T47D (cell line): ENCODE measurements at regions not wholly inside any gene's neighbourhood (a gene's known extent, or its start where the extent isn't known, plus 50 kb on each side); places are given as distances from the start of the nearest gene placed in this dataset.
A peak's percentile ranks its signal among the peaks of the same experiment; 100 is the strongest.

Source experiments
- DNase-seq, 2 experiments: peaks; one replicate each; pipeline versions ENCODE4 v3.0.0 to v3.0.0-alpha.2; 2011 to 2012; ENCODE audit warnings: low read depth in 1 of 2, low spot score in 1 of 2
- JUND ChIP-seq: IDR thresholded peaks from 2 replicates; pipeline ENCODE4 v1.6.1; 2012; ENCODE audit warnings: low read depth
- in situ Hi-C: cut with HindIII; loops from 2 replicates; pipeline ENCODE4 v1.10.0; 2016; ENCODE audit warnings: low sequenced_read_pairs, low pct_unique_long_range_greater_than_20kb

DNA sequence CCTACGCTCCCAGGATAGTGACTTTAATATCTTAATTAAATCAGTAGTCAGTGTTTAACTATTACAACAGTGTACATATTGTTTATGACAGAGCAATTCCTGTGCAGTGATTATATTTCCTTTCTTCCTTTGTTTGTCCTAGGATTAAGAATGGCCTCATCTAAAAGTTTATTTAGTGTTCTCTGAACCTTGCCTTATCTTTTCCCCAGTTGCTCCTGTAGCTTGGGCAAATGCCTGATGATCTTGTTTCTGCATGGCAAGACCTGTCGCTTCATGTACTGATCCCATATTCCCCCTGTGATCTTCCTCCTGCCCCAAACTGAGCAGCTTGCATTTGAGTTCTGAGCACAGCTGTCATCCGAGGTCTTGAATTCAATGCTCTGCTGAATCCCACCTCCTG is 69.1 kb upstream of the STUM start:
- in situ Hi-C loops: no loop called here
- DNase-seq: peak in 1 of 2 experiments; percentile 52
- no peak for TF ChIP-seq JUND

GRCh38 chr1:226480461-226480860 is 68.1 kb upstream of the STUM start:
- TF ChIP-seq JUND: no peak
- DNase-seq: no peak
- in situ Hi-C loops: no loop called here

DNA sequence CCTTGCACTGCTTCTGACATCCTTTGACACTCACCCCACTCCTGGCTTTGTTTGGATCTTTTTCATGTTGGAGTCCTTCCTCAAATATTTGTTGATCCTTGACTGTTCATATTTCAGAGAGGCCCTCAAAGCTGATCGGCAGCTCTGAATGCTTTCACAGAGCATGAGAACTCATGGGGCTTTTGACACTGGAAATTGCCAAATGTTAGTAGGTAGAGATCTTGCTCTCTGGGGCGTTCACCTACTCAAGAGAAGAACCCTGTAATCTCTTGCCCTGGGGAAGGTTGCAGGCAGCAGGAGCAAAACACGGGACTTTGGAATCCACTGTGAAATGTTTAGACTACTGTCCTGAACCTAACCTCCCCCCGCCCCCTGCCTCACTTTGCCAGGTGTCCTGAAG is 67.4 kb upstream of the STUM start:
- in situ Hi-C loops: no loop called here
- peak in 1 of 2 experiments; percentile 20 for DNase-seq
- TF ChIP-seq JUND: no peak

DNA sequence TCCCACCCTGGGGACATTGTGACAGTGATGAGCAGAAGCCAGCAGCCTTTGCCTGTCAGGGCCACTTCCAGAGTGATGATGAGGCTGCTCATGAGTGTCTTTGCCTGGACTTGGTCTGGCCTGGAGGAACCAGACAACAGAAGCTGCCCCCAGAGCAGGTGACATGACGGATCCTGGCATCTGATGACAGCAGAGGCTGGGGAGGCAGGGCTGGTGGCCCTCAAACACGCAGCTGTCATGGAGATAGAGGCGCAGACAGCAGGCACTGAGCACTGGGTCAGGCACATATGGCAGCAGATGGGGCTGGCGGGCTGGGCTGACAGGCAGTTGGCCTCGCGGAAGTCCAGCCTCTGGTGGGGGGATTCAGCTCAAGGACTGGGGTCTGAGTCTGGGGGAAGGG is 66.4 kb upstream of the STUM start:
- DNase-seq: no peak
- TF ChIP-seq JUND: no peak
- in situ Hi-C loops: no loop called here

GRCh38 chr1:226482975-226483700 is 65.4 kb upstream of the STUM start:
- DNase-seq: no peak
- in situ Hi-C loops: no loop called here
- TF ChIP-seq JUND: no peak

DNA sequence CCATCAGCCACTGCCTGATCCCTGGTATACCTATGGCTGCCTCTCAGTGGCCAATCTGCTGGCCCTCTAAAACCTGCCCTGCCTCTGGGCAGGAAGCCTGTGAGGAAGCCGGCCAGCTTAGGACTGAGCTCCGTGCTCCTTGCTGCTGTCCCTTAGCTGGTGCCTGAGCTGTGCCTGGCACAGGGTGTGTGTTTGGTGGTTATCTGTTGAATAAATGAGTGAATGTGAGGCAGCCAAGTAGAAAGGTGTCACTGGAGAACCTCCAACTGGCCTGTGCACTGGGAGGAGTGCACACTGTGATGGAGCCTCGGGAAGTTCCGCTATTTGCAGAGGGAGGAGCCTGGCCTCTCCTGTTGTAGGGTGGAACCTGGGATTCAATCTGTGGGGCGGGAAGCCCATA is 63.4 kb upstream of the STUM start:
- no peak for TF ChIP-seq JUND
- peak in 1 of 2 experiments; percentile 46 for DNase-seq
- in situ Hi-C loops: no loop called here

DNA sequence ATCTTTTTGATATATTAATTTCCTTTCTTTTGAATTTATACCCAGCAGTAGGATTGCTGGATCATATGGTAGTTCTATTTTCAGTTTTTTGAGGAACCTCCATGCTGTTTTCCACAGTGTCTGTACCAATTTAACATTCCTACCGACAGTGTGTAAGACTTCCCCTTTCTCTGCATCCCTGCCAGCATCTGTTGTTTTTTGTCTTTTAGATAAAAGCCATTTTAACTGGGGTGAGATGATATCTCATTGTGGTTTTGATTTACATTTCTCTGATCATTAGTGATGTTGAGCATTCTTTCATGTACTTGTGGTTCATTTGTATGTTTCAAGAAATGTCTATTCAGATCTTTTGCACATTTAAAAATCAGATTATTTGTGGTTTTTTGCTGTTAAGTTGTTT is 62.4 kb upstream of the STUM start:
- no peak for TF ChIP-seq JUND
- in situ Hi-C loops: no loop called here
- no peak for DNase-seq

GRCh38 chr1:226487921-226488320 is 60.6 kb upstream of the STUM start:
- in situ Hi-C loops: no loop called here
- TF ChIP-seq JUND: no peak
- peak in 1 of 2 experiments; percentile 12 for DNase-seq

DNA sequence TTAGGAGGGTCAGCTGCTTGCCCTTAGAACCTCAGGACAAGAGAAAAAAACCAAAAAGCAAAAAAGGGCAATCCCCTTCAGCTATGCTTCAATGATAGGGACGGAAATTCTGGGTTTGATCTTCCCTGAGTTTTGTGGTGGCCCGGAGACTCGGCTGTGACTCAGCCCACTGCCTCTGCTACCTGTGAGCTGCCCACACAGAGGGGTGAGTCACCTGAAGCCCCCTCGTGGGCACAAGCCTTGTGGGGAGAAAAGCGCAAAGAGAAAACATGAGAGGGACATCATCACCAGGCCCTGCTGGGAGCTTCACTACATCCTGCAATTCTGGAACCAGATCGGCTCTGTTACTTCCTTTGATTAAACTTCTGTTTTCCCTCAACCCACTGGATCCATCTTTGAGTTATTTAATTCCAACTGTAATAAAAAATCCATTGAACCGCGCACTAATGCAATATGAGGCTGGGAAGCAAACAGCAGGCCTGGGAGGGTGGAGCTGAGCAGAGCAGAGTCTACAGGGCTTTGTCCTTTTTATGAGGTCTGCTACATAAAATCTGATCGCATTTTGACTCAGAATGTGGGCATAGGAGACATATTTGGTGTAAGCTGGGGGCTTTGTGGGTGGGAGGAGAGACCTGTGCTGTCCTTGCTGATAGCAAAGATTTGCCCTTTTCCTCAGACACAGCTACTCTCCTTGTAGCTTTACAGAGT is 58.7 kb upstream of the STUM start:
- in situ Hi-C loops: no loop called here
- no peak for TF ChIP-seq JUND
- no peak for DNase-seq

GRCh38 chr1:226490426-226490809 is 58.1 kb upstream of the STUM start:
- no peak for TF ChIP-seq JUND

DNA sequence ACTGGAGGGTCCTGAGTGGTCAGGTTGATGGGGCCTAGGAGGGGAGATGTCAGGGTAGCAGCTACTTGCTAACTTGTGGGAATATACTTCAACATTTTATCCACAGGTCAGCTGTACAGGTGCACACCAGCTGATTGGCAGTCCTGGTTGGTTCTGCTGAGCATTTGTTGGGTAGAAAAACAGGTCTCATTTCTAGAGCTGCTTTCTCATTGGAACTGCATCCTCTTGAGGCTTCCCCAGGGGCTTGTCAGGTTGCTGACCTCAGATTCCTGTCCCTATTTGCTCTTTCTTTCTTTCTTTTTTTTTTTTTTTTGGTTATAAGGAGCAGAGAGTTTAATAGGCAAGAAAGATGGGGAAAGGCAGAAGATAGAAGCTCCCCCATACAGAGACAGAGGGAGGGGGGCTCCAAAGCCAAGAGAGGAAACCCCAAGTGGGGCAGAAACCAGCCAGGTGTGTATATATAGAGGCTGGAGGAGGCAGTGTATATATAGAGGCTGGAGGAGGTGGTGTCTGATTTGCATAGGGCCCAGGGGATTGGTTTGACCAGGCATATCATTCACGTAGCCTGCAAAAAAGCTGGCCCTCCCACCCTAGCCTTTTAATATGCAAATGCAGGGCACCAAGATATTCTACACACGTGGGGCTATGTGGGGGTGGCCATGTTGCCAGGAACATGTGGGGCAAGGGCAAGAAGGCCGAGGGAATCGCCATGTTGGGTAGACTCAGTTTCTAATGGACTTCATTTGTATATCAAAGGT is 57.3 kb upstream of the STUM start:
- in situ Hi-C loops: no loop called here
- DNase-seq: peak in 1 of 2 experiments; percentile 20
- TF ChIP-seq JUND: no peak

More at GRCh38 chr1:226490426-226490809, 58.1 kb upstream of the STUM start:
- in situ Hi-C loops: no loop called here
- no peak for DNase-seq

DNA sequence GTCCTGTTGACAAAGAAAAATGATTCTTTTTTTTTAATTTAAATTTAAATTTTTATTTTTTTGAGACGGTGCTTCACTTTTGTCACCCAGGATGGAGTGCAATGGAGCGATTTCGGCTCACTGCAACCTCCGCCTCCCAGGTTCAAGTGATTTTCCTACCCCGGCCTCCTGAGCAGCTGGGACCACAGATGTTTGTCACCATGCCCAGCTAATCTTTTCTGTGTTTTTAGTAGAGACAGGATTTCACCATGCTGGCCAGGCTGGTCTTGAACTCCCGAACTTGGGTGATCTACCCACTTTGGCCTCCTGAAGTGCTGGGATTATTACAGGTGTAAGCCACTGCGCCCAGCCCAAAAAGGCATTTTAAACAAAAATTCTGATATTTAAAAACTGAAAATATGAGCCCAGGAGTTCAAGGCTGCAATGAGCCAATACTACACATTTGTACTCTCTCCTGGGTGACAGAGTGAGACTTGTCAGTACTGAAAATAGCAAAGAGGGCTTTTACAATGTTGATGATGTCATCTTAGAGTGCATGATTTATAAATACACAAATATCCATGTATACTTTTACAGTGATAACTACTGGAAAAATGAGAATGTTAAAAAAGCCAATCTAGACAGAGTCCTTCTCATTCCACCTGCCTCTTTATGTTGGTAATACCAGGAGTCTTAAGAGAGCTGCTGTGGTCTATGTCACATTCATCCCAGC is 56.0 kb upstream of the STUM start:
- no peak for TF ChIP-seq JUND
- DNase-seq: no peak
- in situ Hi-C loops: no loop called here
